Keratinocyte (primary cell): ENCODE measurements at regions not wholly inside any gene's neighbourhood (a gene's known extent, or its start where the extent isn't known, plus 50 kb on each side); places are given as distances from the start of the nearest gene placed in this dataset.
"Not testable (repeated sequence)": the region's sequence is repeated elsewhere in the genome, so short reads cannot be mapped to it uniquely, and the experiment has no call there.

Experiments
- EZH2 ChIP-seq: IDR thresholded peaks from one replicate; pipeline ENCODE4 v1.6.1; 2012; ENCODE audit warnings: inconsistent platforms, mild to moderate bottlenecking, low read length, moderate library complexity
- TF ChIP-seq, protein P1 (sequence below), 3 experiments: IDR thresholded peaks in 1 of 3; conservative IDR thresholded peaks in 1 of 3; optimal IDR thresholded peaks in 1 of 3; 2 replicates in 2 of 3; 3 replicates in 1 of 3; pipeline versions ENCODE3 to v1.5.1; 2011; ENCODE audit warnings: low read length in 3 of 3, mild to moderate bottlenecking in 3 of 3, moderate library complexity in 2 of 3, control low read depth in 1 of 3, inconsistent platforms in 1 of 3; ENCODE audit not compliant: insufficient read depth in 2 of 3; ENCODE audit errors: extremely low read depth in 1 of 3

DNA sequence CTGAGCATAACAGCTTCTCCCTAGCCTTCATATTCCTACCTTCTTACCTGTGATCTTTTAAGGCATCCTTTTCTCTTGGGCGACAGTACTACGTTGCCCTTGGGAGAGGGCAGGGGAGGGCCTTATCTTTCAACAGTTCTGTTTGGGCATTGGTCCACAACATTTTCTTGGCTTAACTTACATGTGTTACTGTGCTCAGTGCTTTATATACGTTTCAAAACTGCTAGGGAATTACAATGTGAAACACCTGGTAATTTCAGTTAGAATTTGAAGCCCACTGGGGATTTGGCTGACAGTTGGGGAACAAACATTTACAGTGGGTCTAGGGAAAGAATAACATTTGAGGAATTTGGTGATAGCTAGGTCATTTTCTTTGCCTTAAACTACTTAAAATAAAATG is 667.1 kb downstream of the PRIM2 start:
- TF ChIP-seq, protein P1, sequence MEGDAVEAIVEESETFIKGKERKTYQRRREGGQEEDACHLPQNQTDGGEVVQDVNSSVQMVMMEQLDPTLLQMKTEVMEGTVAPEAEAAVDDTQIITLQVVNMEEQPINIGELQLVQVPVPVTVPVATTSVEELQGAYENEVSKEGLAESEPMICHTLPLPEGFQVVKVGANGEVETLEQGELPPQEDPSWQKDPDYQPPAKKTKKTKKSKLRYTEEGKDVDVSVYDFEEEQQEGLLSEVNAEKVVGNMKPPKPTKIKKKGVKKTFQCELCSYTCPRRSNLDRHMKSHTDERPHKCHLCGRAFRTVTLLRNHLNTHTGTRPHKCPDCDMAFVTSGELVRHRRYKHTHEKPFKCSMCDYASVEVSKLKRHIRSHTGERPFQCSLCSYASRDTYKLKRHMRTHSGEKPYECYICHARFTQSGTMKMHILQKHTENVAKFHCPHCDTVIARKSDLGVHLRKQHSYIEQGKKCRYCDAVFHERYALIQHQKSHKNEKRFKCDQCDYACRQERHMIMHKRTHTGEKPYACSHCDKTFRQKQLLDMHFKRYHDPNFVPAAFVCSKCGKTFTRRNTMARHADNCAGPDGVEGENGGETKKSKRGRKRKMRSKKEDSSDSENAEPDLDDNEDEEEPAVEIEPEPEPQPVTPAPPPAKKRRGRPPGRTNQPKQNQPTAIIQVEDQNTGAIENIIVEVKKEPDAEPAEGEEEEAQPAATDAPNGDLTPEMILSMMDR (optimal IDR thresholded peaks at IDR 0.05 in 1 of 3, IDR thresholded peaks at IDR 0.05 in 1 of 3, conservative IDR thresholded peaks at IDR 0.05 in 1 of 3; ENCODE audit: extremely low read depth in 1 of 3, insufficient read depth in 2 of 3, low read length in 3 of 3), result not testable (repeated sequence)
- not testable (repeated sequence) for TF ChIP-seq EZH2
